Hepatocyte (in vitro differentiated cells): ENCODE measurements at regions not wholly inside any gene's neighbourhood (a gene's known extent, or its start where the extent isn't known, plus 50 kb on each side); places are given as distances from the start of the nearest gene placed in this dataset.

Source experiments
- EZH2phosphoT487 ChIP-seq: fragments of 200-600 bp; sonication (generic); IDR thresholded peaks from one replicate; pipeline ENCODE4 v1.6.1; 2018; ENCODE audit warnings: antibody characterized with exemption, mild to moderate bottlenecking, low read depth, moderate library complexity; ENCODE audit not compliant: unreplicated experiment, severe bottlenecking
- TF ChIP-seq, protein P1 (sequence below): fragments of 200-600 bp; sonication (generic); IDR thresholded peaks from 2 replicates; pipeline ENCODE4 v1.5.1; 2016; ENCODE audit warnings: antibody characterized with exemption, mild to moderate bottlenecking; ENCODE audit not compliant: poor library complexity

DNA sequence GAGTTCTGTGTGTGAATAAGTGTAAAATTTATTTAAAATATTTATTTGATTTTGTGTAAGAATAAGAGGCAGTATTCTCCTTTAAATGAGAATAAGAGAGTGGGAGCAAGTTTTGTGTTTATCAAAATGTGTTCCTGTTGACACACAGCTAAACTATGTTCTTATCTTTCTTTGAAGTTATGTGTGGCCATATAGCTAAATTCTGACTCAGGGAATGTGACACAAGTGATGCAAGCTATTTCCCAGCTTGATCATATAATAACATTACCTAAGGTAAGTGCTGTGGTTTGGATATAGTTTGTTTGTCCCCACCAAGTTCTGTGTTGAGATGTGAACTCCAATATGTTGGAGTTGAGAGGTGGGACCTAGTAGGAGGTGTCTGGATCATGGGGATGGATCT lies 740.0 kb upstream of the IGFBP7 start:
- TF ChIP-seq, protein P1, sequence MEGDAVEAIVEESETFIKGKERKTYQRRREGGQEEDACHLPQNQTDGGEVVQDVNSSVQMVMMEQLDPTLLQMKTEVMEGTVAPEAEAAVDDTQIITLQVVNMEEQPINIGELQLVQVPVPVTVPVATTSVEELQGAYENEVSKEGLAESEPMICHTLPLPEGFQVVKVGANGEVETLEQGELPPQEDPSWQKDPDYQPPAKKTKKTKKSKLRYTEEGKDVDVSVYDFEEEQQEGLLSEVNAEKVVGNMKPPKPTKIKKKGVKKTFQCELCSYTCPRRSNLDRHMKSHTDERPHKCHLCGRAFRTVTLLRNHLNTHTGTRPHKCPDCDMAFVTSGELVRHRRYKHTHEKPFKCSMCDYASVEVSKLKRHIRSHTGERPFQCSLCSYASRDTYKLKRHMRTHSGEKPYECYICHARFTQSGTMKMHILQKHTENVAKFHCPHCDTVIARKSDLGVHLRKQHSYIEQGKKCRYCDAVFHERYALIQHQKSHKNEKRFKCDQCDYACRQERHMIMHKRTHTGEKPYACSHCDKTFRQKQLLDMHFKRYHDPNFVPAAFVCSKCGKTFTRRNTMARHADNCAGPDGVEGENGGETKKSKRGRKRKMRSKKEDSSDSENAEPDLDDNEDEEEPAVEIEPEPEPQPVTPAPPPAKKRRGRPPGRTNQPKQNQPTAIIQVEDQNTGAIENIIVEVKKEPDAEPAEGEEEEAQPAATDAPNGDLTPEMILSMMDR, result no peak
- TF ChIP-seq EZH2phosphoT487, result no peak
